GM21423 (cell line): ENCODE measurements at regions not wholly inside any gene's neighbourhood (a gene's known extent, or its start where the extent isn't known, plus 50 kb on each side); places are given as distances from the start of the nearest gene placed in this dataset.
"Not testable (repeated sequence)": the region's sequence is repeated elsewhere in the genome, so short reads cannot be mapped to it uniquely, and the experiment has no call there.

Experiments
- ATAC-seq: cut with Tn5 transposase; IDR thresholded peaks from one replicate; pipeline ENCODE4 v1.9.1; 2021; ENCODE audit warnings: mild to moderate bottlenecking, moderate library complexity; ENCODE audit not compliant: unreplicated experiment

- ATAC-seq: no peak
These were observed 118.8 kb upstream of the AFDN start for GRCh38 chr6:167707686-167708500.

- no peak for ATAC-seq
These were observed 118.1 kb upstream of the AFDN start for GRCh38 chr6:167708501-167709094.

- no peak for ATAC-seq
These were observed 117.5 kb upstream of the AFDN start for GRCh38 chr6:167709196-167709595.

- not testable (repeated sequence) for ATAC-seq
These were observed 116.9 kb upstream of the AFDN start for GRCh38 chr6:167709776-167710336.

- ATAC-seq: no peak
These were observed 116.3 kb upstream of the AFDN start for GRCh38 chr6:167710363-167710920.

- no peak for ATAC-seq
These were observed 115.5 kb upstream of the AFDN start for GRCh38 chr6:167711211-167711610.

- ATAC-seq: no peak
These were observed 114.7 kb upstream of the AFDN start for GRCh38 chr6:167711768-167712730.

- no peak for ATAC-seq
These were observed 113.8 kb upstream of the AFDN start for GRCh38 chr6:167712731-167713475.

- no peak for ATAC-seq
These were observed 112.6 kb upstream of the AFDN start for GRCh38 chr6:167714152-167714551.

GRCh38 chr6:167717455-167717854, 109.3 kb upstream of the AFDN start:
- no peak for ATAC-seq

GRCh38 chr6:167717867-167718266, 108.8 kb upstream of the AFDN start:
- no peak for ATAC-seq

- no peak for ATAC-seq
These were observed 106.8 kb upstream of the AFDN start for GRCh38 chr6:167719920-167720319.

GRCh38 chr6:167720456-167721285, 106.0 kb upstream of the AFDN start:
- ATAC-seq: no peak

GRCh38 chr6:167721291-167721690, 105.4 kb upstream of the AFDN start:
- no peak for ATAC-seq

GRCh38 chr6:167722634-167723309, 103.9 kb upstream of the AFDN start:
- no peak for ATAC-seq

- no peak for ATAC-seq
These were observed 100.6 kb upstream of the AFDN start for GRCh38 chr6:167726043-167726621.

GRCh38 chr6:167730441-167730840, 96.3 kb upstream of the AFDN start:
- no peak for ATAC-seq

GRCh38 chr6:167731216-167731615, 95.5 kb upstream of the AFDN start:
- no peak for ATAC-seq
